Activated T-helper 1 cell treated with anti-CD3 and anti-CD28 coated beads, Interleukin-2, amount 50 U/mL, for 16 hours (primary cell): ENCODE measurements at regions not wholly inside any gene's neighbourhood (a gene's known extent, or its start where the extent isn't known, plus 50 kb on each side); places are given as distances from the start of the nearest gene placed in this dataset.

ENCODE experiments used
- DNase-seq, 2 donors: peaks; one replicate each; pipeline ENCODE4 v3.0.0-alpha.2; 2020; ENCODE audit warnings: low read depth in 1 of 2, low spot score in 1 of 2

DNA sequence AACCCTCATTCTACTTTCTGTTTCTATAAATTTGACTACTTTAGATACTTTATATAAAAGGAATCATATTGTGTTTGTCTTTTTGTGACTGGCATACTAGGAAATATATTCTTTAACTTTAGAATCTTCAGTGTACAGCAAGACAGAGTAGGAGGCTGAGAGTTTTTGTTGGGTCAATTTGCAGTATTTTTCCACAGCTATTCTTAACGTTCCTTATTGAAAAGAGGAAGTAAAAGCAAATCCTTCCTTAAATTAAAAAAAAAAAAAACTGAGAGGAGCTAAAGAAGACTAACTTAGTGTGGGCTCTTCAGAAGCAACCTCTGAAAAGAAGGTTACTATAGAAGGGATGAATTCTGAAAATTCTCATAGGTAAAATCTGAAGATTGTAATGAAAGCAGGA, 1194.6 kb downstream of the ADGRL3 start:
- no peak for DNase-seq

DNA sequence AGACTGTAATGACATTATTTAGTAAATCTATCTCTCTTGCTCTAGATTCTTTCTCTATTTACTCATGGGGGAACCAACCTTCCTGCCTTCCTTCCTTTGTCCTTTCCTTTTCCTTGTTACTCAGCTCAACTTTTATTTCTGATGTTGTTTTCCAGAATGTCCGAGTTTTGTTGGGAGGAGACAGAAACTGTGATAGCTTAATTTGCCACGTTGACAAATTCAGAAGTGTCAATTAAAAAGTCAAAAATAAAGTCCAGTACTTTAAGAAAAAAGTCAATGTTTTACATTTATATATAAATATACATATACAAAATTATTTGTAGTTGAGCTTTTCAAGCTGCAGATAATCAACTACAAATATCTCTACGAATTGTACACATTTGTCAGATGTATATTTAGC, 1187.7 kb downstream of the ADGRL3 start:
- DNase-seq, result no peak

DNA sequence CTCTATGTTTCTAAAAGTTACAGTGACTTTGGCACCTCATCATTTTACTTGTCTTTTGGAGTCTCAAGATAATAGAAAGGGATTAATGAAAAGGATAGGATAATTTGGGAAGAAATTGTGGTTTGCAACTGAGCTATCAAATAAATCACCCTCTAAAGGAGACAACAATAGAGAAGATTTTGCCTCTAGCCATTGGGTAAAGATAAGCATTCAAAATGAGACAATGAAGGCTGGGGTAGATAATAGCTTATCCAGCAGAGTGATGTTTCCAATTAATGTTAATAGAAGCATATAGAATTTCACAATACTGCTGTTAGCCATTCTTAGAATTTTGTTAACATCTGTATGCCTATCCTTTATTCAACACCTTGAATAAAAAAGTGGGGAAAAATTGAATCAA, 1177.6 kb downstream of the ADGRL3 start:
- DNase-seq, result no peak

DNA sequence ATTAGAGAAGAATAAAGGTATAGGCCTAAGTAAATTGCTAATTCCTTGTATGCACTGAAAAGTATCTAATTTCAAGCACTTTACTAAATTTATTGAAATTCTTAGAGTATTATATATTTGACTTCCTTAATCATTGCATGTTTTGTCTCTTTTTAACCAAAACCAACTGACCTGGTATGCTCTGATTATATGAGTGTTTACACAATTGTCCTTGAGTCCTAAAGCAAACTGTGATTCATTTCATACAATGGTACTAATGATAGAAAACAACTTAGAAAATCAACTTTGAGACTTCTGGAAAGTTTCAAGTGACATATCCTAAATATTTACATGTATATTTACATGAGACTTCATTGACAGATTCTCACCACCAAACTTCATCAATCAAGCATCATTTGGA, 1177.1 kb downstream of the ADGRL3 start:
- no peak for DNase-seq

DNA sequence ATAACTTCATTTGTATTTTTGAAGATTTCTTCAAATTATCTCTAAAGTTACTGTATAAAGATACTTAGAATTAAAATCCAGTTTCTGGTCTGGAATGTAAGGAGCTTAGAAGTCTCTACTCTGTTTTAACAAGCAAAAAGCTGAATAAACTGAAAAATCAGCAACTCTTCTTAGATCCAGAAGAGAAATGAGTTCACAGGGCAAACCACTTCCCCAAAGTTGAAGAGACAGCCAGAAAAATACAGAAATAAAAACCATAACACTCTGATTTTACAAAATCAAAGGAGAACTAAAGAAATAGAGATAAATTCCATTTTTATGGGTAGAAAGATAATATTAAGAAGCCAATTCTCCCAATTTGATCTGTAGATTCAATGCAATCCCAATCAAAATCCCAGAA, 1166.8 kb downstream of the ADGRL3 start:
- no peak for DNase-seq

DNA sequence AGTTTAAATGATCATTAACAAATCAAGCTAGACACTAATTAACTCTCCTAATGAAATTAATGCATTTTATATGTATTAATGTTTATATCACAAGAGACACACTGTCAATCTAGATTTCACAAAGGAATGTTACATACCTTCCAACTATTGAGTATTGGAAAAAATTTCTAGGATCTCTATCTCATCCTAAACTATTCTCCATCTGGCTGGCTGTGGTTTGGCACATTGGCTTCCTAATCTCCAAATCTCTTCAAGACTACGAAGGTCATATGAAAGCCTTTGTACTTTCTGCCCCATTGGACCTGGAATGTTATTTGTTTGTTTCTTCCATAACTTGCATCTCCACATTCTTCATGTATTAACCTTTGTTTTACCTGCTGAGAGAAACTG, 1160.0 kb downstream of the ADGRL3 start:
- no peak for DNase-seq

DNA sequence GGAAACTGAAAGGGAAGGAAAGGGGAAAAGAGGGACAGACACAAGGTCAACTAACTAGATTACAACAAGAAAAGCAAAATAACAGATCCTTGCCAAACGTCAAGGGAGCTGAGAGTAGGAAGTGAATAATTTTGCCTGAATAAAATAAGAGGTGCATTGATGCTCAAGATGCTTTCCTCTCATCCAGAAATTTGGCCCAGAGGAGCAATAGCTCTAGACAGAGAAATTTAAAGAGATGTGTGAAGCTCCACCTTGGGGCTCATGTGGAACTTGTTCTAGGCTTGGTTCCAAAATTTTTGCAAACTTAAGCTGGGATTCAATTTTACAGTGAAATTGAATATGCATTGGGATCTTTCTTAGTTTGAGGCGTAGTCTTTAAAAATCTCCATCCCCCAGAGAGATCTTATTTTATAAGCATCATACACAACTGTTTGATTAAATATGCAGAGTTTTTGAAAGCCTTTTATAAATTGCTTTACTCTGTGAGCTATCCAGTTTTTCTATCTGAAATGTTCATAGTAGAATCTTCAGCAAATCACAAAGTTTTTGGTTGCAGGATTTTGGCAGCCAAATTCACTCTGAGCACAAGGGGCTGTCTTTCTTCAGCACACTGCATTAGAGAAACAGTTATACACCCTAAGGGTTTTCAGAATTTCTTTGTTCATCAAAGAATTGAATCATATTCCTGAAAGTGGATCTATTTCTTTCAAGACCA, 1159.5 kb downstream of the ADGRL3 start:
- no peak for DNase-seq

DNA sequence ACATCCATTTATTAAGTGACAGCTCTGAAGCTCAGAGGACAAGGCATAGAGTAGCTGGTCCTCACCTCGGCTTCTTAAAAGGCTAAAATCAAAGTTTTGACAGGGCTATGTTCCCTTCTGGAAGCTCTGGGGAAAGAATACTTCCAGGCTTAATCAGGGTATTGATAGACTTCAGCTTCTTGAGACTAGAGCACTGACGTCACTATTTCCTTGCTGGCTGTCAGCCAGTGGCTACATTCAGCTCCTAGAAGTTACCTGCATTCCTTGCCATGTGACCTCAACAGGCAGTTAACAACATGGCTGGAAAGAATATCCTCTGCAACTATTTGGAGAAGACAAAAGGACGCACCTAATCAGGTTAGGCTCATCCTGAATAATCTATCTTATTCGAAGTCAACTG, 1144.8 kb downstream of the ADGRL3 start:
- no peak for DNase-seq

DNA sequence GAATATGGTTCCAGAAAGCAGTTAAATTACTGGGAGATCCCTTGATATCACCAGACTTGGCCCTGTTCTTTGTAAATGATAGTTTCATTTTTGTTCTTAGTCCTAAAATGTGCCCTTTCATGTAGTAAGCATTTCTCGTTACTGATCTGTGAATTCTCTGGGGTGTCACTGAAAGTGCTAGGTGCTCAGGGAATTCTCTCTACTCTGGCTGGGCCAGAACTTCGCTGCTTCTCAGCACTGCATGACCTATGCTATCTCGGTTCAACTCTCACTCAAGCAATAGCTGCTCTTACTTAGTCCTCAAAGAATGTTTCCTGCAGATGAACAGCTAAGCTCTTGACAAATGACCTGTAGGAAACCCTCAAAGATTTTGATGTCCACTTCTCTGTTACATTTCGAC, 1144.3 kb downstream of the ADGRL3 start:
- no peak for DNase-seq

DNA sequence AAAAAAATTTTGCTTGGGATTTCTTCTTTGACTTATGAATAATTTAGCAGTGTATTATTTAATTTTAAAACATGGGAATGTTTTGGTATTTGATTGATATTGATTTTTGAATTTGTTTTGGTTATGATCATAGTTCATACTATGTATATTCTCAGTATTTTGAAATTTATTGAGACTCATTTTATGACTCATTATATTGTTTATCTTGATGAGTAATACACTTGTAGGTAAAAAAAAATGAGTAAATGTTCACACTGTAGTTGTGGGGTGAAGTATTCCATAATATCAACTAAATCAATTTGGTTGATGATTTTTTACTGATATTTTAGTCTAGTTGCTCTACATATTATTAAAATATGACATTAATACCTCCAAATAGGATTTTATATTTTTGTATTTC, 1142.2 kb downstream of the ADGRL3 start:
- no peak for DNase-seq

DNA sequence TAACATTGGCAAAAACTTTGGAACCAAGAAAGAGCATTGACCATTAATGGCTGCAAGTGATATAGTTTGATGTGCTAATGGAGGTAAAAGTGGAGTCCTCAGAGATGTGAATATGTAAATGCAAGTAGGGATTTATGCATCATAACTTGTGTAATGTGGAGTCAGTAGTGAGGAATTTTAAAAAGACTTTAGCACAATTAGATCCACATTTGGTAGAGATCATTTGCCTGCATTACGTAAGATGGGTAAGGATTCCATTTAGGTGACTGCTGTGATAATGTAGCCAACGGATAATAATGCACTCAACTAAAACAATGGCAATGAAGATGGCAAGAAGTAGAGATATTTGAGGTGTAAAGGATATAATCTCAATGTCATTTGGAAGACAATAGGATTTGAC, 1128.4 kb downstream of the ADGRL3 start:
- DNase-seq, result no peak

DNA sequence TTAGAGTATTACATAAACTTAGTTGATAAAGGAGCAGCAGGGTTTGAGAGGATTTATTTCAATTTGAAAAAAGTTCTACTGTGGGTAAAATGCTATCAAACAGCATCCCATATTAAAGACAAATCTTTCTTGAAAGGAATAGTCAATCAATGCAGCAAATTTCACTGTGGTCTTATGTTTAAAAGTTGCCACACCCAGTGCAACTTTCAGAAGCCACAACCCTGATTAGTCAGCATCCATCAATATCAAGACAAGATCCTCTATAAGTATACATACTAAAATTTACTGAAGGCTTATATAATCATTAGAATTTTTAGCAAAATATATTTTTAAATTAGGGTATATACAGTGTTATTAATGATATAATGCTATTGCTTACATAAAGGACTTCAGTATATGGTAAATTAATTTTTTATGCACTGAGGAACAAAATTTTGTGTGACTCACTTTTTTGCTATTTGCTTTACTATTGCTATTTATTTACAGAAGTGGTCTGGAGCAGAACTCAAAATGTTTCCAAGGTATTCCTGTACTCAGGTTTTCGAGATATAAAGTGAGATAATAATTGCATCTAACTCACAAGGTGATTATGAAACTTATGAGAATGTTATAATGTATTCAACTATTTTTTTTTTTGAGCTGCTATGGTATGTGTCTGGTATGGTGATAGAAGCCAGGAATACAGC, 1127.6 kb downstream of the ADGRL3 start:
- DNase-seq, result no peak

DNA sequence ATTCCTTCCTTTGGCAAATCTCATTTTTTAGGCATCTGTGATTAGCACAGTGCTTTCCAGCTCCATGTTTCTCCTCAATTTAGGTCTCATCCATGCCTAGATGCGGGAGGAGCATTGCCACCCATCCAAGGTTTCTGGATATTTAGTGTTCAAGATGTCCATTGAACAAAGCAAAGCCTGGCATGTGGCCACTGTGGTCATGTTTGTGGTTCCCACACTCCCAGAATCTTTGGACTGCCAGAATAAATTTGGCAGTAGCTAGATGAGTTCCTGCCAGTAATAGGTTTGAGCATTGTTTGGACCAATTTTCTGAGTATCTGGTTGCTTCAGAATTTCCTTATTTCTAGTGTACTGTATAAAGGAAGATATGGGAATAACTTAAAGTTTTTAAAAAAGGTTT, 1124.1 kb downstream of the ADGRL3 start:
- DNase-seq, result no peak

DNA sequence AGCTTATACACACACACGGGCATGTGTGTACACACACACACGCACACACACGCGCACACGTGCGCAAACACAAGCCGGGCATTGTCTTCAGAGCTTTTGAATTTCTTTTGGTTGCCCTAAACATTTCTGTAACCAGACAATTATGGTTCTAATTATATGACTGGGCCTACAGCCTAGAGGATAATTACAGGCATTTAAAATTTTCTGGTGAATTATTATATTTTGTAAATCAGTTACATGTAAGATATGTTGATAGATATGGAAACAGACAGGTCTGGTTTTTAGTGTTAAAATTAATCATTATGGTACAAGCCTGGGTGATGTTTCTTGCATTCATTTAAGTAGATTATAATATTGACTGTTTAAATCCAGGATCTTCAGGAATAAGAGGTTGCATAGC, 1120.5 kb downstream of the ADGRL3 start:
- DNase-seq, result no peak

DNA sequence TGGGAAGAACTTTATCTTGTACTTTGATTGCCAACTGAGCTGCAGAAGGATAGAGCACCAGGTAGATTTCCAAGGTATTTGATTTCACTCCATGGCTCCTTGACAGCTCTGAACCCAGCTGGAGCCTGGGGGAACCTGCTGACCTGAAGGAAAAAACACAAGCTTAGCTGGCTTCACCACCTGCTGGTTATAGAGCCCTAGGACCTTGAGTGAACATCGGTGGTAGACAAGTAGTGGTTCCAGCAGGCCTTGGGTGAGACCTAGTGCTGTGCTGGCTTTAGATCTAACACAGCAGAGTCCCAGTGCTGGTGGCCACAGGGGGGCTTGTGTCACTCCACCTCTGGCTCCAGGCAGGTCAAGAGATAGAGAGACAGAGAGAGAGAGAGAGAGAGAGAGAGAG, 1102.6 kb downstream of the ADGRL3 start:
- DNase-seq, result no peak

DNA sequence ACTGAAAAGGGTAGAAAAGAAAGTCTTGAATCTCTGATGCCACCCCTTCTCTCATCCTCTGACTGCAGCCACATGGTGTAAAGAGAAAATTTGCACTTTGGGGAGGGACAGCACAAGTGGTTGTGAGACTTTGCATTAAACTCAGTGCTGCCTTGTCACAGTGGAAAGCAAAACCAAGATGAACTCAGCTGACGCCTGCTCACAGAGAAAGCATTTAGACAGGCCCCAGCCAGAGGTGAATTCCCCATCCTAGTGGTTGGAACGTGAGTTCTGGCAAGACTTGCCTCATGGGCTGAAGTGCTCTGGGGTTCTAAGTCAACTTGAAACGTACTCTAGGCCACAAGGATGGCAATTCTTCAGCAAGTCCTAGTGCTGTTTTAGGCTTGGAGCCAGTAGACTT, 1101.4 kb downstream of the ADGRL3 start:
- DNase-seq, result no peak

DNA sequence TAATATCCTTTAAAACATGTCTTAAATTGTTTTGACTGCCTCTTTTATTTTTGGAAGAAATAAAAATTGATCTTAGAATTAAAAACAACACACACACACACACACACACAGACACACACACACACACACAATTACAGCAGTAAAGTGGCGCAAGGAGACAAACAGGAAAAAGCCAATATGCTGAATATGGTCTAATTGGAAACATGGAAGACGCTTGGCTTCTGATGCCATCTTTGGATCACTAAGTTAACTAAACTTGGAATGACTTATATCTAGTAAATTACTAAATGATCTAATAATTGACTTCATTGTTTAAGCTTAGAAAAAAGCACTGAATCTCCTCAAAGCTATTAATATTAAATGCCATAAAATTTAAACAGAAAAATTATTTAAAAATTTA, 1093.4 kb downstream of the ADGRL3 start:
- no peak for DNase-seq

DNA sequence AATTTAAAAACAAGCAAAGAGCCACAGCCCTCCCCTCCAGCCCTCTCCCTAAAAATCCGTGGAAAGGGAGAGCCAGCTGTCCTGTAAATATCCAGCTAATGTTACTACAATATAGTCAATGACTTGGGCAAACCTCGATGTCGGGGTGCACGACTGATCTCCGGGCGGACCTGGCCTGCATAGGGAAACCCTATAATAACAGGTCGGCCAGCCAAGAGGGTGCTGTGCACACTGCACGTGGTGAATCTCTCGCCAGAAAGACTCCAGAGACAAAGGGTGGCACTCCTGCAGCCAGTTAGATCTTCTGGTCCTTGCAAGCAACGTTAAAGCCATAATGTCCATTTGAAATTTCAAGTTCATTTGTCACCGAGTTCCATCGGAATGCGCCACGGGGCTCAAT, 1092.8 kb downstream of the ADGRL3 start:
- no peak for DNase-seq

DNA sequence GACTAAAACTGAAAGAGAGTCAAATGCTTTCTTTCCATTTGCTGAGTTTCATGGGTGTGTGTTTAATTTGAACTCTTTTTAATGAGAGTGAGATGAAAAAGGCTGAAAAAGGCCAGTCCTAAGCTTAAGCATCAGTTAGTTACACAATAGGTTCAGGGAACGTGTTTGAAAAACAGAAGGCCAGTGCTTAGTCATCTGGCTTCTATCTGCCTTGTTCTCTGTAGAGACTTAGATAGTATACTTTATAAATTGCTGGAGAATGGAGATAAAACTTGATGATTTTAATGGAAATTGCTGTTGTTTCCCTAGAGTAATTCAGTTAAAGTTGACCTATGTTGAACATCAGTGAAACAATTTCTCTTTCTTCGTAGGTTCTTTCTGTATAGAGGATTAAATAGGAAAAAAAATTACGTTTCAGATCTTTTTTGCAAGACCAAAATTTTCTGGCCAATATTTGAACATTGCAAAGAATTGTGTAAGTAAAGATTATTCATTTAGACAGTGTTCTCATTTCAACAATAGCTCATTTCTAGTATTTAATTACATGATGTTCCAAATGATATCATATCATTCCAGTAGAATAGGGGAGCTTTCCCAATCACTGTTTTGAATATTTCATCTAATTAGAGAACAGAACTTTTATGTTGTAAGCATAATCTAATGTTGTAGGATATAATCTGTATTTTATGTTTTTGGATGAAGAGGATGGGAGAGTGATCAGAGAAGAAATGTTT, 1088.8 kb downstream of the ADGRL3 start:
- DNase-seq, result no peak

DNA sequence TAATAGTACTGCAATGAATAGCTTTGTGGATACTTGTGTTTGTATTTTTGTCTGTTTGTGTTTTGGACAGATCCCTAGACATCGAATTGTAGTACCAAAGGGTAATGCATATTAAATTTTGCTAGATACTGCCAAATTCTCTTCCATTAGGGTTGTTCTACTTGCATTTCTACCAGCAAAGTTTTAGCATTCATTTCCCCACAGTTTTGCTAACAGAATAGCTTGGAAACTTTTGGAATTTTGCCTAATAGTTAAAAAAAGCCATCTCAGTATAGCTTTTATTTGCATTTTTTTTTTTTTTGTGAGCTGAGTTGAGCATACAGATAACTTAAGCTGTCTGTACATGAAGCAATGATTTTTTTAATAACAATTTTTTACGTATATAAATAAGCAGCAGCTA, 1084.9 kb downstream of the ADGRL3 start:
- DNase-seq, result no peak

DNA sequence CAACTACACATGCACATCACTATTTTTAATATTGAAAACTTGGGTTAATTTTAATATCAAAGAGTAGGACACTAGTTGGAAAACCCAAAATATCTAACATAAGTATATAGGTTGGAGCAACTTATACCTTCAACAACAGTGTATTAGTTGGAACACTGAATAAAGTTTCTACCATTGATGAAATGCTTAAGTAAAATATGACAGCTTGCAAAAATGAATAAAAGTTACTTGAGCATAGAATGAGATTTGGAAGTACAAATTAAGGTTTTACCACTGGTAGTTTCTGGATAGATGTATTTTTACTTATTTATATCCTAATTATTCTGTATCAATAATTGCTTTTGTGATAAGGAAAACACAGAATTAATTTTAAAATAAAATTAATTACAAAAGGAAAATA, 1079.6 kb downstream of the ADGRL3 start:
- DNase-seq, result no peak

DNA sequence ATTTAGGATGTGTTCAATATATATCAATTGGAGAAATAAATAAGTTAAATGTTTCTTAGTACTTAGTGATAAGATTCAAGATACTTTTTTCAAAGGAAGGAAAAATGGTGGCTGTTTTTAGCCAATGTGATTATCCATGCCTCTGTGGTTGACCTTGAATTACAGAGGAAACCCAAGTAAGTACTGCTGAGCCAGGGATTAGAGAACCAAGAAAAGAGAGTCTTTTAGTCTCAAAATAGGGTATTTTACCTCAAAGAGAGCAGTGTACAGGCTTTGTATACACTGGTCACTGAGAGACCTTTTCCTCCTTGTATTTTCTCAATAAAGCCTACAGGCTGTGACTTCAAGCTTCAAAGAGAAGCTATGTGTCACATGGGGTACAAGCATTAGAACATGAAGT, 1075.3 kb downstream of the ADGRL3 start:
- DNase-seq, result no peak

DNA sequence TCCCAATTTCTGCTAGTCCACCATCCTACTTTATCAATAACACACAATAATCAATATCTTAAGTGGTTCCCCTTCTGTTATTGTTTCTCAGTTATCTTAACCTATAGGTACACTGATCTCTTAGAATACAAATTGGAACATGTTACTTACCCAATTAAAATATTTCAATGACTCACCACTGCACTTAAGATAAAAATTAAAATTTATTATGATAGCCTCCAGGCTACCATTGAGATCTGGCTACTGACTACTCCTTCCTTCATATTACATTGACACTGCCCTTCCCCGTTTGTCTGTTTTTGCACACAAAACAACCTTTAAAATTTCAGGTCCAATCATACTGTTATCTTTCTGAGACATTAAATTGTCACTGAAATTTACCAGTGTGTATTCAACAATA, 1074.7 kb downstream of the ADGRL3 start:
- no peak for DNase-seq
